Colonic mucosa (tissue), 4 donors: ENCODE measurements at regions not wholly inside any gene's neighbourhood (a gene's known extent, or its start where the extent isn't known, plus 50 kb on each side); places are given as distances from the start of the nearest gene placed in this dataset.

Source experiments
- DNase-seq: peaks from one replicate; pipeline ENCODE4 v3.0.0-alpha.2; 2020
- H3K27ac ChIP-seq: fragments of 200-600 bp; one replicate; pipeline ENCODE4 v1.8.0; 2021
- H3K27me3 ChIP-seq: fragments of 200-600 bp; one replicate; pipeline ENCODE4 v1.8.0; 2021
- H3K36me3 ChIP-seq: fragments of 200-600 bp; one replicate; pipeline ENCODE4 v1.8.0; 2021
- H3K4me1 ChIP-seq: fragments of 200-600 bp; one replicate; pipeline ENCODE4 v1.8.0; 2021; ENCODE audit warnings: mild to moderate bottlenecking
- H3K4me3 ChIP-seq: fragments of 200-600 bp; one replicate; pipeline ENCODE4 v1.8.0; 2021
- H3K9ac ChIP-seq, 2 donors: one replicate each; pipeline ENCODE4 v1.7.0; 2013; ENCODE audit warnings: control low read depth in 2 of 2, low read depth in 2 of 2, low read length in 2 of 2
- H3K9me3 ChIP-seq: fragments of 200-600 bp; one replicate; pipeline ENCODE4 v1.8.0; 2021
- intact Hi-C: fragments of 100-400 bp; cut with DNase I; formaldehyde crosslinking; loops from one replicate; pipeline ENCODE4 v1.14.1; 2022
- TF ChIP-seq, protein P1 (sequence below): fragments of 200-600 bp; IDR thresholded peaks from one replicate; pipeline ENCODE4 v1.8.0; 2022; ENCODE audit warnings: antibody characterized with exemption, mild to moderate bottlenecking
- donor health status: healthy.
- donor health status: DM: no; HTN: no; CAD: no.
- donor health status: DM: no; HTN: no; CAD: no.

DNA sequence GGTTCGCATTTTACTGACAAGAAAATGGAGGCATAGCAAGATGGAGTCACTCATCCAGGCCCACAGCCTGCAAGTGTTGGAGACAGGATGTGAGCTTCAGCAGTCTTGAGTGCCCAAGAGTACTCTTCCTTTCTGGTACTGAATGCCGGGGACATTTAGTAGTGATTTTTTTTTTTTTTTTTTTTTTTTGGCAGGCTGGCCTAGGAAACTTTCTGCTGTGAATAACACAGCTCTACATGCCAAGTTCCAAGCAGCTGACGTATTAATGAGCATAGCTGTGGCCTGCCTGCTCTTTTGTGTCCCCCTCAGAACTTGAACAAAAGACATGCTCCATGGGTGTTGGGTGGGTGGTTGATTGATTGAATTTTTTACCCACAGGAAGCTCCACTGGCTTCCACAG lies 195.5 kb upstream of the CADM1 start:
- no peak for DNase-seq
- intact Hi-C loops = no loop called here
- no peak overlapping the region for H3K27ac ChIP-seq
- no peaks in the 10 kb centered on the region for H3K27me3 ChIP-seq
- H3K9me3 ChIP-seq = no peaks in the 10 kb centered on the region
- H3K9ac ChIP-seq = no peak overlapping the region
- no peaks in the 10 kb centered on the region for H3K36me3 ChIP-seq
- H3K4me1 ChIP-seq = no peaks in the 10 kb centered on the region
- H3K4me3 ChIP-seq = no peak overlapping the region
- TF ChIP-seq, protein P1, sequence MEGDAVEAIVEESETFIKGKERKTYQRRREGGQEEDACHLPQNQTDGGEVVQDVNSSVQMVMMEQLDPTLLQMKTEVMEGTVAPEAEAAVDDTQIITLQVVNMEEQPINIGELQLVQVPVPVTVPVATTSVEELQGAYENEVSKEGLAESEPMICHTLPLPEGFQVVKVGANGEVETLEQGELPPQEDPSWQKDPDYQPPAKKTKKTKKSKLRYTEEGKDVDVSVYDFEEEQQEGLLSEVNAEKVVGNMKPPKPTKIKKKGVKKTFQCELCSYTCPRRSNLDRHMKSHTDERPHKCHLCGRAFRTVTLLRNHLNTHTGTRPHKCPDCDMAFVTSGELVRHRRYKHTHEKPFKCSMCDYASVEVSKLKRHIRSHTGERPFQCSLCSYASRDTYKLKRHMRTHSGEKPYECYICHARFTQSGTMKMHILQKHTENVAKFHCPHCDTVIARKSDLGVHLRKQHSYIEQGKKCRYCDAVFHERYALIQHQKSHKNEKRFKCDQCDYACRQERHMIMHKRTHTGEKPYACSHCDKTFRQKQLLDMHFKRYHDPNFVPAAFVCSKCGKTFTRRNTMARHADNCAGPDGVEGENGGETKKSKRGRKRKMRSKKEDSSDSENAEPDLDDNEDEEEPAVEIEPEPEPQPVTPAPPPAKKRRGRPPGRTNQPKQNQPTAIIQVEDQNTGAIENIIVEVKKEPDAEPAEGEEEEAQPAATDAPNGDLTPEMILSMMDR = no peak

DNA sequence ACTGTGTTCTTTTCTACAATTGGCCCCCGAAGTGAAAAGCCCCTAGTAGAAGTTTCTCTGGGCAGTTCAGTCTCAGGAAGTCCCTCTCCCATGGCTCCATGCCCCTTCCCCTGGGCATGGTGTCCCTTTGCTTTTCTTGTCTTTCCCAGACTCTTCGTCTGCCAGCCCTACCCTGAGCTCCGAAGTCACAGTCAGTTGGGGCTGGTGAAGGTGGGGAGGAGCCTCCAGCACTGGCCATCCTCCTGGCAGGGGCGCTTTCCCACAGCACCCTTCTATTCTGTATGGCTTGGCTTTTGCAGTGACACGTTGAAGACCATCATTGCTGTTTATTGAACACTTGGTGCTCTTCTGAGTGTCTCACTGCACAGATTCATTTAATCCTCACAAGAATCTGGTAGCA lies 195.1 kb upstream of the CADM1 start:
- Histone ChIP-seq H3K27ac (no peak overlapping the region), H3K9me3 (no peaks in the 10 kb centered on the region), H3K36me3 (no peaks in the 10 kb centered on the region), H3K4me1 (no peaks in the 10 kb centered on the region), H3K9ac (no peak overlapping the region), H3K27me3 (no peaks in the 10 kb centered on the region), H3K4me3 (no peak overlapping the region)
- TF ChIP-seq, protein P1 = no peak
- intact Hi-C loops = no loop called here
- DNase-seq = no peak

DNA sequence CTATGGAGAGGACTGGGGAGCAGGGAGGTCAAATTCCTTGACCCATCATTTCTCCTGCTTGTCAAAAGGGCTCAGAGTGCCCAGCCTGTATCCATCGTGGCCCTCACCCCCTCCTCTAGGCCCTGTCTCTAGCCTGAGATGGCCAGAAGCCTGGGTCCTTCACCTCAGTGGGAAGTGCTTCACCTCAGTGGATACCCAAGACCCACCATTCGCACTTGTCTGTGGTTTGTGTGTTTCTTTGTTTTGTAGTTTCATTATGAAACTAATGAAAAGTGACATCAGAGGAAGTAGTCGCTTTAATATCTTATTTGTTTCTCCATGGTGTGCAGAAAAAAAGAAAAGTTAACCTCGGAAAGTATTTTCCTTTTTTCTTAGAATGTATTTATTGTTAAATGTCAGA lies 194.0 kb upstream of the CADM1 start:
- TF ChIP-seq, protein P1 = no peak
- intact Hi-C loops = no loop called here

DNA sequence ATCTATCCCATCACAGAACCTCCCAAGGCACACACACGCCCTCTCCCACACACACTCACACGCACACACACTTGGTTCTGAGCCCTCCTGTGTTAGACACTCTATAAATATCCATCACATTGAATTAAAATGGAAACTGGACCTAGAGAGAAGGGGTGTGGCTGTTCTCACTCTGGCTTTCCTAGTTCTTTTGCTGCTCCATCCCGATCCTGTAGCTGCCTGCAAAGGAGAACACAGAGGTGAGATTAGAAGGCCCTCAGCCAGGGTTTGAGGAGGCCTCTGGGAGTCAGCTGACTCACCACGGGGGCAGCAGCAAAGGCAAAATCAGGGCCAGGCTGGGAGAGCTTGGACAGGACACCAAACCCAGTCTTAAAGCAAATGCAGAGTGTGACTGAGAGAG lies 192.3 kb upstream of the CADM1 start:
- intact Hi-C loops = no loop called here
- Histone ChIP-seq H3K27ac (no peak overlapping the region), H3K36me3 (no peaks in the 10 kb centered on the region), H3K9ac (no peak overlapping the region), H3K4me3 (no peak overlapping the region), H3K9me3 (no peaks in the 10 kb centered on the region), H3K4me1 (no peaks in the 10 kb centered on the region), H3K27me3 (no peaks in the 10 kb centered on the region)
- TF ChIP-seq, protein P1 = no peak
- DNase-seq = no peak

More for the DNA sequence above, 194.0 kb upstream of the CADM1 start:
- Histone ChIP-seq H3K9me3 (no peaks in the 10 kb centered on the region), H3K36me3 (no peaks in the 10 kb centered on the region), H3K27ac (no peak overlapping the region), H3K4me3 (no peak overlapping the region), H3K9ac (no peak overlapping the region), H3K27me3 (no peaks in the 10 kb centered on the region), H3K4me1 (no peaks in the 10 kb centered on the region)
- DNase-seq = no peak

DNA sequence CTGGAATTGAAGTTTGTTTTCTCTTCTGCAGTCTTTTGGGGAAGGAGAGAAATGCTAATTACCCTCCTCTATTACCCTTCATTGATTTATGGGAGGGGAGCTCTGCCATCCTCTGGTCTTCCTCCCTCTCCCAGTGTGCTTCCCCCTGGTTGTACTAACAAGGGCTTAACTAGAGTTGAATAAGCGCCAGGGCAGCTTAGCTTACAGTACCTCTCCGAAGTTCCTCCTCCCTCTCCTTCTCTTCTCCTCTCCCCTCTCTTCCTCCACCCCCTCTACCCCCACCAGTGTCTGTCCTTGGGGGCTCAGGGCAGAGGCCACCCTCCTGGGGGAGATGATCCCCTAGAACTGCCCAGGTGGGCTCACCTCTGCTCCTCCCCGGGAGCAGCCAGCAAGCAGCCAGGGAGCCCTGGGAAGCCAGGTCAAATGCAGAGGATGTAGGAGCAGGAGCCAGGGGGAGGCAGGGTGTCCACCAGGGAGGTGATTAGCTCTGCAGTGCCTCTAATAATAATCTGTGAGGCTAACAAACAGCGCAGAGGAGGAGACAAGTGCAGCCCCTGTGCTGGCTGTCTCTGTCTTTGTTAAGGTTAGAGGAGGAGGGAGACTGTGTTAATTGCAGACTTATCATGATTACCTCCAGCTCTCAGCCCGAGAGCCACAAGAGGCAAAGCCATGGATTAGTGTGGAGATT lies 191.6 kb upstream of the CADM1 start:
- no peak for DNase-seq
- TF ChIP-seq, protein P1 = no peak
- H3K9me3 ChIP-seq = no peaks in the 10 kb centered on the region
- no peak overlapping the region for H3K27ac ChIP-seq
- no peaks in the 10 kb centered on the region for H3K36me3 ChIP-seq
- no peaks in the 10 kb centered on the region for H3K4me1 ChIP-seq
- H3K27me3 ChIP-seq = no peaks in the 10 kb centered on the region
- no peak overlapping the region for H3K4me3 ChIP-seq
- no peak overlapping the region for H3K9ac ChIP-seq
- intact Hi-C loops = no loop called here
